HL-60 (cell line): ENCODE measurements at regions not wholly inside any gene's neighbourhood (a gene's known extent, or its start where the extent isn't known, plus 50 kb on each side); places are given as distances from the start of the nearest gene placed in this dataset.

Experiments used
- GABPA ChIP-seq: IDR thresholded peaks from 2 replicates; pipeline ENCODE4 v1.6.1; 2012; ENCODE audit warnings: low read depth
- POLR2AphosphoS5 ChIP-seq: IDR thresholded peaks from 2 replicates; pipeline ENCODE4 v1.6.1; 2012; ENCODE audit warnings: low read depth
- SPI1 ChIP-seq: IDR thresholded peaks from 2 replicates; pipeline ENCODE4 v1.6.1; 2012; ENCODE audit warnings: low read depth, mild to moderate bottlenecking, borderline replicate concordance
- TF ChIP-seq, protein P1 (sequence below): IDR thresholded peaks from one replicate; pipeline ENCODE4 v1.5.1; 2011; ENCODE audit warnings: low read length, control low read depth, inconsistent platforms; ENCODE audit not compliant: insufficient read depth
- TF ChIP-seq, protein P2 (sequence below): IDR thresholded peaks from 2 replicates; pipeline ENCODE4 v1.6.1; 2012; ENCODE audit warnings: low read depth; ENCODE audit not compliant: insufficient replicate concordance

DNA sequence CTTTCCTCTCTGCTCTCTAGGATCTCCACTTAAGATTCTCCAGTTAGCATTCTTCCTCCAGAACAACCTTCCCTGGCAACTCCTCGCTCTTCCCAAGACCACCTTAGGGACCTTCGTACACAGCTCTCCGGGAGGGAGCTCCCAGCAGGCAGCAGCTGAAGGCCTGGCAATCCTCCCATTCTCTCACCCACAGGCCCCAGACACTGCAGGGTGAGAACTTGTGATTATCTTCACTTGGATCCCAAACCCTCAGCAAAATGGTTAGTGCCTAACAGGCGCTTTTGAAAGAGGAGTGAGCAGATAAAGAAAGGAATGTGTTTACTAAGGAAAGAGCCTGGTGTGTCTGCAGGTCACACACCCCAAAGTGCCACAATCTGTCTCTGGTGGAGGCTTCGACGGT is 83.8 kb upstream of the SNTG2 start:
- TF ChIP-seq, protein P1, sequence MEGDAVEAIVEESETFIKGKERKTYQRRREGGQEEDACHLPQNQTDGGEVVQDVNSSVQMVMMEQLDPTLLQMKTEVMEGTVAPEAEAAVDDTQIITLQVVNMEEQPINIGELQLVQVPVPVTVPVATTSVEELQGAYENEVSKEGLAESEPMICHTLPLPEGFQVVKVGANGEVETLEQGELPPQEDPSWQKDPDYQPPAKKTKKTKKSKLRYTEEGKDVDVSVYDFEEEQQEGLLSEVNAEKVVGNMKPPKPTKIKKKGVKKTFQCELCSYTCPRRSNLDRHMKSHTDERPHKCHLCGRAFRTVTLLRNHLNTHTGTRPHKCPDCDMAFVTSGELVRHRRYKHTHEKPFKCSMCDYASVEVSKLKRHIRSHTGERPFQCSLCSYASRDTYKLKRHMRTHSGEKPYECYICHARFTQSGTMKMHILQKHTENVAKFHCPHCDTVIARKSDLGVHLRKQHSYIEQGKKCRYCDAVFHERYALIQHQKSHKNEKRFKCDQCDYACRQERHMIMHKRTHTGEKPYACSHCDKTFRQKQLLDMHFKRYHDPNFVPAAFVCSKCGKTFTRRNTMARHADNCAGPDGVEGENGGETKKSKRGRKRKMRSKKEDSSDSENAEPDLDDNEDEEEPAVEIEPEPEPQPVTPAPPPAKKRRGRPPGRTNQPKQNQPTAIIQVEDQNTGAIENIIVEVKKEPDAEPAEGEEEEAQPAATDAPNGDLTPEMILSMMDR: no peak
- TF ChIP-seq POLR2AphosphoS5: no peak
- TF ChIP-seq, protein P2, sequence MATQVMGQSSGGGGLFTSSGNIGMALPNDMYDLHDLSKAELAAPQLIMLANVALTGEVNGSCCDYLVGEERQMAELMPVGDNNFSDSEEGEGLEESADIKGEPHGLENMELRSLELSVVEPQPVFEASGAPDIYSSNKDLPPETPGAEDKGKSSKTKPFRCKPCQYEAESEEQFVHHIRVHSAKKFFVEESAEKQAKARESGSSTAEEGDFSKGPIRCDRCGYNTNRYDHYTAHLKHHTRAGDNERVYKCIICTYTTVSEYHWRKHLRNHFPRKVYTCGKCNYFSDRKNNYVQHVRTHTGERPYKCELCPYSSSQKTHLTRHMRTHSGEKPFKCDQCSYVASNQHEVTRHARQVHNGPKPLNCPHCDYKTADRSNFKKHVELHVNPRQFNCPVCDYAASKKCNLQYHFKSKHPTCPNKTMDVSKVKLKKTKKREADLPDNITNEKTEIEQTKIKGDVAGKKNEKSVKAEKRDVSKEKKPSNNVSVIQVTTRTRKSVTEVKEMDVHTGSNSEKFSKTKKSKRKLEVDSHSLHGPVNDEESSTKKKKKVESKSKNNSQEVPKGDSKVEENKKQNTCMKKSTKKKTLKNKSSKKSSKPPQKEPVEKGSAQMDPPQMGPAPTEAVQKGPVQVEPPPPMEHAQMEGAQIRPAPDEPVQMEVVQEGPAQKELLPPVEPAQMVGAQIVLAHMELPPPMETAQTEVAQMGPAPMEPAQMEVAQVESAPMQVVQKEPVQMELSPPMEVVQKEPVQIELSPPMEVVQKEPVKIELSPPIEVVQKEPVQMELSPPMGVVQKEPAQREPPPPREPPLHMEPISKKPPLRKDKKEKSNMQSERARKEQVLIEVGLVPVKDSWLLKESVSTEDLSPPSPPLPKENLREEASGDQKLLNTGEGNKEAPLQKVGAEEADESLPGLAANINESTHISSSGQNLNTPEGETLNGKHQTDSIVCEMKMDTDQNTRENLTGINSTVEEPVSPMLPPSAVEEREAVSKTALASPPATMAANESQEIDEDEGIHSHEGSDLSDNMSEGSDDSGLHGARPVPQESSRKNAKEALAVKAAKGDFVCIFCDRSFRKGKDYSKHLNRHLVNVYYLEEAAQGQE: no peak
- TF ChIP-seq GABPA: no peak
- TF ChIP-seq SPI1: no peak
